ENCODE measurements at regions not wholly inside any gene's neighbourhood (a gene's known extent, or its start where the extent isn't known, plus 50 kb on each side); places are given as distances from the start of the nearest gene placed in this dataset.
"Not testable (repeated sequence)": the region's sequence is repeated elsewhere in the genome, so short reads cannot be mapped to it uniquely, and the experiment has no call there.

- Mint-ChIP-seq H3K9me3 (ENCODE audit: low read depth) (peaks cover 3% of the 10 kb centered on the region), H3K4me3 (no peak overlapping the region), H3K27ac (no peak overlapping the region), H3K36me3 (no peaks in the 10 kb centered on the region), H3K4me1 (ENCODE audit: low read depth) (no peaks in the 10 kb centered on the region), H3K27me3 (peaks cover 2% of the 10 kb centered on the region)
Observed at GRCh38 chr16:76816475-76816874, 374.5 kb upstream of the MON1B start.

DNA sequence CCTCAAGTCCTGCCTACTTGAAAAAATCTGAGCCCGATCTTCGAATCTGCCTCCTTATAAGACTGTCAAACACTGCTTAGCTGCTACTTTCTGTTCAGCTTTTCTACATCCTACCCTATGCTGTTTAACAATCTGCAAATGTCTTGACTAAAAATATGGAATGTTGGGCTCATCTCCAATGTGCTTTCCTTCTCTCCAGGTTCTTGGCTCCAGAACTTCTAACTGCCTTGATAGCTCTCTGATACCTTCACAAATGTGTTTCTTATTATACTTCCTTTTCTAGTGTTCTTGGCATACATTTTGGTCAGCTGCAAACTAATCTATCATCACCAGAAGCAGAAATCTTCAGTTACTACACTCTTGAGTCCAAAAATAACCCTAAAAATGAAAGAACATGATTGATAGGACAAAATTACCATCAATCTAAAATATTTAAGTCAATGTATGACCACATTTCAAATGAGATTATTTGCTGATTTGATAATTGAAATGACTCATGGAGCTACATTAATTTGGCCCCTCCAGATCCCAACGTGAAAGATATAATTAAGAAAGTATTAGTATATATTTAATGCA is 372.3 kb upstream of the MON1B start:
- Mint-ChIP-seq H3K9me3 (ENCODE audit: low read depth) (peaks cover 6% of the 10 kb centered on the region), H3K4me1 (ENCODE audit: low read depth) (no peaks in the 10 kb centered on the region), H3K36me3 (no peaks in the 10 kb centered on the region), H3K27ac (no peak overlapping the region), H3K27me3 (peaks cover 2% of the 10 kb centered on the region), H3K4me3 (no peak overlapping the region)

DNA sequence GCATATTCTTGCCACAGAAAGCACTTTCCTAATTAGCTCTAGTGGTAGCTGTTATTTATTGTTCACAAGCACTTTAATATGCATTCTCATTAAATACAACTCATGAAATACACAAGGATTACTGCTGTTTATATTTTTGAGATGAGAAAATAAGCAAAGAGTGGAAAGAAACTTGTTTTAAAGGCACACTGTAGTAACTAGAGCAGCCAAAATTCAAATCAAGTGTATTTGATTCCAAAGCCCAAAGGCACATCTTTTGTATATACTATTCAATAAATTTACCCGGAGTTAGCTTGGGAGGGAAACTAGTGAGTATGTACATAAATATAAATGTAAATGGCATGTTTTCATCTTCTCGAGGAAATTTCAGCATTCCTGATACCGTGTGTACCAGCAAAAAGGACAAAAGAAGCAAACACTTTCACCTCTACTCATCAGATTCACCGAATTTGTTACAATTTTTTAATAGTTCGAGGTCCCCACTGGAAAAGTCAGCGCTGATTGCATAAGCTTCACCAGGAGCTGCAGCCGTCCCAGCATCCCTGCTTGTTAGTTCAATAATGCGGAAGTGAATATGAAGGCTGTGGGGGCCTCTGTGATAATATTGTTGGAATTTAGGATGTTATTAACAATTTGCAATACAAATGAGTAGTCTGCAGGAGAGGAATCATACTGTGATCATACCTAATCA is 371.6 kb upstream of the MON1B start:
- Mint-ChIP-seq H3K9me3 (ENCODE audit: low read depth) (peaks cover 6% of the 10 kb centered on the region), H3K36me3 (no peaks in the 10 kb centered on the region), H3K4me3 (no peak overlapping the region), H3K27me3 (peaks cover 2% of the 10 kb centered on the region), H3K4me1 (ENCODE audit: low read depth) (no peaks in the 10 kb centered on the region), H3K27ac (no peak overlapping the region)

DNA sequence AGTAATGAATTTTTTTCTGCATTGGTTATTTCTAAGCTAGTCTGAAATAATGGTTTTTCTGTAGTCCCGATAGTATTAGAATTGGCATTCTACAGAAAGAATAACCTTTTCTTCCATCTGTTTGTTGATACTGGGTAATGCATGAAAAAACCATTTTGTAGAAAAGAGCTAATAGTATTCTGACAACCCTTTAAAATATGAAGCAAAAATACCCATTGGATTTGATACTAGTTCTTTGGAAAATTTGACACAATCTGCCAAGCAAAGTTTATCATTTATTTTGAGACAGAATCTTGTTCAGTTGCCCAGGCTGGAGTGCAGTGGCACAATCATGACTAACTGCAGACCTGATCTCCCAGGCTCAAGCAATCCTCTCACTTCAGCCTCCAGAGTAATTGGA is 366.8 kb upstream of the MON1B start:
- no peaks in the 10 kb centered on the region for H3K27me3 Mint-ChIP-seq
- peaks cover 6% of the 10 kb centered on the region for H3K9me3 Mint-ChIP-seq (ENCODE audit: low read depth)
- H3K36me3 Mint-ChIP-seq, result no peaks in the 10 kb centered on the region

DNA sequence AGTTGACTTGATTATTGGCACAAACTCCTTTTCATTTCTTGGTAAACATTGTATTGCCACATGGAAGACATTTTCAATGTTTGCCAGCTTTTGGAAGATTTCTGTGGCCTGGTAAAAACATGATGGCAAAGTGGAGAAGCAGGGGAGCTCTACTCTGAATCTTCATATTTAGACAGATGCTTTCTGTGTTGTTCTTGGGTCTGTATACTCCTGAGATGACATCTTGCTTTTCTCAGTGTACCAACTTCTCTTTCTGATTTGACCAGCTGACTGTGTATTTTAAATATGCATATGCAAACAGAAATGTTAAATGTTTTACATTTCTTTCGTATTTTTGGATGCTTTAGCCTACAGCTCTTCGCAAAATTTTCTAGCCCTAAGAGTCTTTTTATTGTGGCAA is 366.2 kb upstream of the MON1B start:
- H3K27ac Mint-ChIP-seq, result no peak overlapping the region

More for the DNA sequence above, 366.8 kb upstream of the MON1B start:
- no peaks in the 10 kb centered on the region for H3K4me1 Mint-ChIP-seq (ENCODE audit: low read depth)
- H3K27ac Mint-ChIP-seq, result no peak overlapping the region
- no peak overlapping the region for H3K4me3 Mint-ChIP-seq

GRCh38 chr16:76835339-76835738 is 355.7 kb upstream of the MON1B start:
- Mint-ChIP-seq H3K36me3 (no peaks in the 10 kb centered on the region), H3K4me3 (no peak overlapping the region), H3K4me1 (ENCODE audit: low read depth) (no peaks in the 10 kb centered on the region), H3K27me3 (no peaks in the 10 kb centered on the region), H3K9me3 (ENCODE audit: low read depth) (peaks cover 7% of the 10 kb centered on the region), H3K27ac (no peak overlapping the region)

More for the DNA sequence above, 366.2 kb upstream of the MON1B start:
- Mint-ChIP-seq H3K4me3 (no peak overlapping the region), H3K36me3 (no peaks in the 10 kb centered on the region), H3K9me3 (ENCODE audit: low read depth) (peaks cover 6% of the 10 kb centered on the region), H3K4me1 (ENCODE audit: low read depth) (no peaks in the 10 kb centered on the region), H3K27me3 (no peaks in the 10 kb centered on the region)

DNA sequence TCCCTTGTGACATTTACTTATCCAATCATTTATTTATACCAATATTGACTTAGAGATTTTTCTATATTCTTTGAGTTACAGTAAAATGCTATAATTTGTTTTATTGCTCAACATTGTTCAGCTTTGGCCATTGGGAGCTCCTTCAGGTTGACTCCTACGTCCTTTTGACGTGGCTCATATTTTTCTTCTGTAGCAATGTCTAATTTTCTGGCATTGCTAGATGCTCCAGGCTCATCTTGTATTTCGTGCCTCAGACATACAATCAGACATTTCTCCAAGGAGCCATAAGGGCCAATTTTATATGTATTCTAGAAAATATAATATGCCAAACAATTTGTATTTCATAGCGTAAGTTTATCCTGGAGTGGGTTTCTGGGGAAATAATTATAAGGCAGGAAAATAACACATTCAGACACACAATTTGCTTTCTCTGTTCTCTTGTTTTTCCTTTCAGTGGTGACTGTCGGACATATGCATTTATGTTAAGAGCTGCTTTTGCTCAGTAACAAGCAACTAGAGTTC is 355.1 kb upstream of the MON1B start:
- H3K9me3 Mint-ChIP-seq (ENCODE audit: low read depth), result peaks cover 7% of the 10 kb centered on the region

GRCh38 chr16:76837872-76838271 is 353.1 kb upstream of the MON1B start:
- Mint-ChIP-seq H3K4me1 (ENCODE audit: low read depth) (no peaks in the 10 kb centered on the region), H3K4me3 (no peak overlapping the region), H3K36me3 (no peaks in the 10 kb centered on the region), H3K27ac (no peak overlapping the region), H3K27me3 (no peaks in the 10 kb centered on the region), H3K9me3 (ENCODE audit: low read depth) (peaks cover 7% of the 10 kb centered on the region)

More for the DNA sequence above, 355.1 kb upstream of the MON1B start:
- no peaks in the 10 kb centered on the region for H3K27me3 Mint-ChIP-seq
- no peaks in the 10 kb centered on the region for H3K4me1 Mint-ChIP-seq (ENCODE audit: low read depth)
- no peaks in the 10 kb centered on the region for H3K36me3 Mint-ChIP-seq
- H3K4me3 Mint-ChIP-seq, result no peak overlapping the region
- no peak overlapping the region for H3K27ac Mint-ChIP-seq

GRCh38 chr16:76854234-76854633 is 336.8 kb upstream of the MON1B start:
- H3K27ac Mint-ChIP-seq, result no peak overlapping the region
- H3K9me3 Mint-ChIP-seq (ENCODE audit: low read depth), result peaks cover 13% of the 10 kb centered on the region
- no peak overlapping the region for H3K4me3 Mint-ChIP-seq
- no peaks in the 10 kb centered on the region for H3K27me3 Mint-ChIP-seq
- H3K36me3 Mint-ChIP-seq, result no peaks in the 10 kb centered on the region
- no peaks in the 10 kb centered on the region for H3K4me1 Mint-ChIP-seq (ENCODE audit: low read depth)

- no peaks in the 10 kb centered on the region for H3K4me1 Mint-ChIP-seq (ENCODE audit: low read depth)
- no peak overlapping the region for H3K4me3 Mint-ChIP-seq
- H3K36me3 Mint-ChIP-seq, result no peaks in the 10 kb centered on the region
- H3K27me3 Mint-ChIP-seq, result no peaks in the 10 kb centered on the region
- H3K27ac Mint-ChIP-seq, result no peak overlapping the region
- peaks cover 19% of the 10 kb centered on the region for H3K9me3 Mint-ChIP-seq (ENCODE audit: low read depth)
Observed at GRCh38 chr16:76856112-76856511, 334.9 kb upstream of the MON1B start.

- H3K4me1 Mint-ChIP-seq (ENCODE audit: low read depth), result no peaks in the 10 kb centered on the region
- H3K4me3 Mint-ChIP-seq, result no peak overlapping the region
- peaks cover 23% of the 10 kb centered on the region for H3K9me3 Mint-ChIP-seq (ENCODE audit: low read depth)
- H3K27ac Mint-ChIP-seq, result no peak overlapping the region
- no peaks in the 10 kb centered on the region for H3K27me3 Mint-ChIP-seq
- no peaks in the 10 kb centered on the region for H3K36me3 Mint-ChIP-seq
Observed at GRCh38 chr16:76857402-76857801, 333.6 kb upstream of the MON1B start.

DNA sequence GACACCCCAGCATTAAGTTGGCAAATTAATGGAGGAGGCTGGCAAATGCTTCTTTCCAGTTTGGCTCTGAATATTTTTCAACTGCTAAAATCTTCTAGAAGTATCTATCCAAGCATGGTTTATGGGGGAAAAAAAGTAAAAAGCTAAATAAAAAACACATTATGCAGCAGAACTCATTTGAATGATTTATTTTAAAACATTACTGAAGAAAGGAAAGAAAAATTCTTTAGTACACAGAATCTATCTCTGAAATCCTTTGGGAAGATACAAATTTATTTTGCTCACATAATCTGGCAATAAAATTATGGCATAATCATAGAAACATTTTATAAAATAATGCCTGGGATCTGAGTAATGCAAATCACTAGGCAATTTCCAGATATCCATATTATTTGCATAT is 328.1 kb upstream of the MON1B start:
- H3K27me3 Mint-ChIP-seq, result no peaks in the 10 kb centered on the region
- H3K4me1 Mint-ChIP-seq (ENCODE audit: low read depth), result no peaks in the 10 kb centered on the region
- no peak overlapping the region for H3K4me3 Mint-ChIP-seq
- no peak overlapping the region for H3K27ac Mint-ChIP-seq
- H3K36me3 Mint-ChIP-seq, result no peaks in the 10 kb centered on the region
- peaks cover 21% of the 10 kb centered on the region for H3K9me3 Mint-ChIP-seq (ENCODE audit: low read depth)

- Mint-ChIP-seq H3K9me3 (ENCODE audit: low read depth) (peaks cover 8% of the 10 kb centered on the region), H3K4me1 (ENCODE audit: low read depth) (no peaks in the 10 kb centered on the region), H3K36me3 (no peaks in the 10 kb centered on the region), H3K4me3 (no peak overlapping the region), H3K27me3 (no peaks in the 10 kb centered on the region), H3K27ac (no peak overlapping the region)
Observed at GRCh38 chr16:76866994-76867393, 324.0 kb upstream of the MON1B start.

GRCh38 chr16:76875898-76876297 is 315.1 kb upstream of the MON1B start:
- H3K27ac Mint-ChIP-seq, result no peak overlapping the region
- no peaks in the 10 kb centered on the region for H3K36me3 Mint-ChIP-seq
- no peaks in the 10 kb centered on the region for H3K4me1 Mint-ChIP-seq (ENCODE audit: low read depth)
- peaks cover 5% of the 10 kb centered on the region for H3K27me3 Mint-ChIP-seq
- H3K9me3 Mint-ChIP-seq (ENCODE audit: low read depth), result peaks cover 14% of the 10 kb centered on the region
- no peak overlapping the region for H3K4me3 Mint-ChIP-seq

DNA sequence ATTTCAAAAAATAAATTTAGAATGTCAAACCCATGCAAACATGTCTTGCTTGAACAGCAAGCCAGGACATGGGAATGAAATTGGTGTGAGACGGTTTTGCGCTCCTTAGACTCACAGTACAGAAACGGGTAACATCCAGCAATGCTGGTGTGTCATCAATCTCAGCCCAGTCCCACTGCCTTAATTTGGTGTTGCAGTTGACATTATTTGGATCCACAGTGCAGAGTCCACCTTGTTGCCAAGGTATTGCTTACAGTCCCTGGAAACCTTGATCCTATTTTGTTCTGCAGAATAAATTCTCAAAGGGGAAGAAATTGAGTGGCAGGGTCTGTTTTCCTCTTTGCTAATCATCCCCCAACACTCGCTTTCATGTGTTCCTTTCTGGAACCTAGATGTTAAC is 311.6 kb upstream of the MON1B start:
- no peaks in the 10 kb centered on the region for H3K36me3 Mint-ChIP-seq
- H3K9me3 Mint-ChIP-seq (ENCODE audit: low read depth), result peaks cover 16% of the 10 kb centered on the region
- H3K4me1 Mint-ChIP-seq (ENCODE audit: low read depth), result no peaks in the 10 kb centered on the region
- no peak overlapping the region for H3K4me3 Mint-ChIP-seq
- peaks cover 5% of the 10 kb centered on the region for H3K27me3 Mint-ChIP-seq
- no peak overlapping the region for H3K27ac Mint-ChIP-seq

GRCh38 chr16:76880523-76880922 is 310.5 kb upstream of the MON1B start:
- H3K9me3 Mint-ChIP-seq (ENCODE audit: low read depth), result peaks cover 16% of the 10 kb centered on the region
- not testable (repeated sequence) for H3K27ac Mint-ChIP-seq; H3K4me3 Mint-ChIP-seq; H3K27me3 Mint-ChIP-seq; H3K36me3 Mint-ChIP-seq; H3K4me1 Mint-ChIP-seq (ENCODE audit: low read depth)

Measured in activated naive CD8-positive, alpha-beta T cell (primary cell).